Prostate gland (tissue), 2 donors: ENCODE measurements at regions not wholly inside any gene's neighbourhood (a gene's known extent, or its start where the extent isn't known, plus 50 kb on each side); places are given as distances from the start of the nearest gene placed in this dataset.

Experiments
- DNase-seq: peaks from one replicate; pipeline ENCODE4 v3.0.0-alpha.2; 2019; ENCODE audit warnings: low spot score
- H3K27ac ChIP-seq, 2 donors: fragments of 200-600 bp; sonication (generic); 2 replicates each; pipeline ENCODE4 v1.5.1; 2017 to 2019
- H3K27me3 ChIP-seq: fragments of 200-600 bp; sonication (generic); replicated peaks from 2 replicates; pipeline ENCODE4 v1.5.1; 2019; ENCODE audit not compliant: insufficient read depth
- H3K36me3 ChIP-seq, 2 donors: fragments of 200-600 bp; sonication (generic); 1 replicate in 1 of 2; 2 replicates in 1 of 2; pipeline versions ENCODE4 v1.5.1 to v1.8.1; 2017 to 2019
- H3K4me1 ChIP-seq: fragments of 200-600 bp; sonication (generic); replicated peaks from 2 replicates; pipeline ENCODE4 v1.5.1; 2019
- H3K4me3 ChIP-seq, 2 donors: fragments of 200-600 bp; sonication (generic); 2 replicates each; pipeline ENCODE4 v1.5.1; 2017 to 2019
- H3K9me3 ChIP-seq: fragments of 200-600 bp; sonication (generic); 2 replicates; pipeline ENCODE4 v1.5.1; 2017
- POLR2A ChIP-seq: fragments of 450-650 bp; IDR thresholded peaks from one replicate; pipeline ENCODE4 v1.6.1; 2016; ENCODE audit warnings: antibody characterized with exemption, mild to moderate bottlenecking
- POLR2AphosphoS5 ChIP-seq: sonication (generic); formaldehyde crosslinking; IDR thresholded peaks from one replicate; pipeline ENCODE4 v1.6.1; 2017; ENCODE audit warnings: antibody characterized with exemption
- WGBS: methylation state at CpG from one replicate; pipeline ENCODE4 v1.1.5; 2018; 5-methylcytosine and 5-hydroxymethylcytosine counted together
- intact Hi-C: fragments of 100-400 bp; cut with DNase I; formaldehyde crosslinking; loops from one replicate; pipeline ENCODE4 v1.14.2; 2022
- TF ChIP-seq, protein P1 (sequence below), 4 experiments: fragments of 200-600 bp in 2 of 4; fragments of 450-650 bp in 2 of 4; sonication (generic) in 2 of 4; IDR thresholded peaks; 1 replicate in 3 of 4; 2 replicates in 1 of 4; pipeline ENCODE4 v1.5.1; 2016 to 2019; ENCODE audit warnings: antibody characterized with exemption in 4 of 4, mild to moderate bottlenecking in 2 of 4, moderate library complexity in 2 of 4

DNA sequence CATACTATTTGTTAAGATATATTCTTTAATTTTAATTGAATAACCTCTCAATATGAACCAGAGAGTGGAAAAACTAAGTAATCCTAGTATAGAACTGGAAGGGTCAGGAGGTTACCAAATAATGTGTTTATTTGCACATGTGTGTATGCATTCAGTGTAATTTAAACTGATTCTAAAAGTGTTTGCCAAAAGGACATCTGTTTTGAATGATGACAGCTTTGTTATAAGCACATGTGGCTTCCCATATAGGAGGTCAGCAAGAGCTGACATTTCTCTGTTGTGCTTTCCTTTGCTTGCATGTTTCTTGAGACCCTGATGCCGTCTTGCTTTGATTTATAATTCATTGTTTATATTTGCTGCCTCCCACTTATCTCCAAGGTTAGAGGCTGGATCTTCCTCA is 383.4 kb downstream of the BRINP1 start:
- DNase-seq, result no peak
- no peaks in the 10 kb centered on the region for H3K9me3 ChIP-seq
- WGBS, result 38% methylated on average over 1 of the region's 1 CpG
- no peaks in the 10 kb centered on the region for H3K4me1 ChIP-seq
- no peaks in the 10 kb centered on the region for H3K36me3 ChIP-seq
- TF ChIP-seq POLR2AphosphoS5, result no peak
- H3K4me3 ChIP-seq, result no peak overlapping the region
- intact Hi-C loops, result no loop called here
- H3K27ac ChIP-seq, result no peak overlapping the region
- H3K27me3 ChIP-seq, result no peaks in the 10 kb centered on the region

DNA sequence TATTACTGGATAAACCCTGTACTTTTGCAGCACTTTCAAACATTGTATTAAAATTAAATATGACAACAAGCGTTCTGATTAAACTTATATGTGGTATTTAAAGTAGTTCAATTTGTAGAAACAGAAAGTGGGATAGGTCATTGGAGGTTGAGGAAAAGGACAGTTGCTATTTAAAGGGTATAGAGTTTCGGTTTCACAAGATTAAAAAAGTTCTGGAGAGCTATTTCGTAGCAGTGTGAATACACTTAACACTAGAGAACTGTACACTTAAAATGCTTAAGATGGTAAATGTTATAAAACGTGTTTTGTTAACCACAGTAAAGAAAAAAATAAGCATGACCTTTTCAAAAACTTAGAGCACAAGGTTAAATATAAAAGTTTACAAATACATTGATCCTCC is 382.1 kb downstream of the BRINP1 start:
- WGBS, result 62% methylated on average over 4 of the region's 4 CpGs
- no peaks in the 10 kb centered on the region for H3K36me3 ChIP-seq

DNA sequence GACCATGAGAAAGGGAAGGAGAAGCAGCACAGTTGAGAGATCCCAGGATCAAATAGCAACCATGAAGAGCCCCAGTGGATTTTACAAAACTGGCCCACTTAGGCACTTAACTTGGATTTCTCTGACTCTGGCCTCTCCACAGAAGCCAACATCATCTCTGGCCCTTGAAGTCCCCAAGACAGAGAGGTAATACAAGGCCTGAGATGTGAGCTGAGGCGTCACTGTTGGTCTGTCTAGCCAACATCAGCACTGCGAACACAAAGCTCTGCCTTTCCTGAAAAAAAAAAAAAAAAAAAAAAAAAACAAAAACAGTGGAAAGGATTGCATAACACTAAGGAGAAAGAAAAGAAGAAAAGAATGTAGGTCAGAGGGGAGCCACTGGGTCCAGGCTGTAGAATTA is 378.3 kb downstream of the BRINP1 start:
- intact Hi-C loops, result loop anchor here (10.0 kb wide), 1 partner anchor 294 kb away; no protein-coding TSS in a partner anchor
- no peaks in the 10 kb centered on the region for H3K36me3 ChIP-seq
- H3K4me3 ChIP-seq, result no peak overlapping the region
- no peaks in the 10 kb centered on the region for H3K27me3 ChIP-seq
- no peak for DNase-seq
- WGBS, result 85% methylated on average over 2 of the region's 2 CpGs
- no peaks in the 10 kb centered on the region for H3K4me1 ChIP-seq
- H3K27ac ChIP-seq, result no peak overlapping the region
- TF ChIP-seq, protein P1, sequence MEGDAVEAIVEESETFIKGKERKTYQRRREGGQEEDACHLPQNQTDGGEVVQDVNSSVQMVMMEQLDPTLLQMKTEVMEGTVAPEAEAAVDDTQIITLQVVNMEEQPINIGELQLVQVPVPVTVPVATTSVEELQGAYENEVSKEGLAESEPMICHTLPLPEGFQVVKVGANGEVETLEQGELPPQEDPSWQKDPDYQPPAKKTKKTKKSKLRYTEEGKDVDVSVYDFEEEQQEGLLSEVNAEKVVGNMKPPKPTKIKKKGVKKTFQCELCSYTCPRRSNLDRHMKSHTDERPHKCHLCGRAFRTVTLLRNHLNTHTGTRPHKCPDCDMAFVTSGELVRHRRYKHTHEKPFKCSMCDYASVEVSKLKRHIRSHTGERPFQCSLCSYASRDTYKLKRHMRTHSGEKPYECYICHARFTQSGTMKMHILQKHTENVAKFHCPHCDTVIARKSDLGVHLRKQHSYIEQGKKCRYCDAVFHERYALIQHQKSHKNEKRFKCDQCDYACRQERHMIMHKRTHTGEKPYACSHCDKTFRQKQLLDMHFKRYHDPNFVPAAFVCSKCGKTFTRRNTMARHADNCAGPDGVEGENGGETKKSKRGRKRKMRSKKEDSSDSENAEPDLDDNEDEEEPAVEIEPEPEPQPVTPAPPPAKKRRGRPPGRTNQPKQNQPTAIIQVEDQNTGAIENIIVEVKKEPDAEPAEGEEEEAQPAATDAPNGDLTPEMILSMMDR (IDR thresholded peaks at IDR 0.05), result no peak
- TF ChIP-seq POLR2AphosphoS5 (no peak), POLR2A (no peak)
- H3K9me3 ChIP-seq, result no peaks in the 10 kb centered on the region

More for the DNA sequence above, 382.1 kb downstream of the BRINP1 start:
- H3K4me3 ChIP-seq, result no peak overlapping the region
- TF ChIP-seq, protein P1 (IDR thresholded peaks at IDR 0.05), result no peak
- TF ChIP-seq POLR2A (no peak), POLR2AphosphoS5 (no peak)
- no peaks in the 10 kb centered on the region for H3K4me1 ChIP-seq
- H3K27me3 ChIP-seq, result no peaks in the 10 kb centered on the region
- no peaks in the 10 kb centered on the region for H3K9me3 ChIP-seq
- intact Hi-C loops, result no loop called here
- DNase-seq, result no peak
- no peak overlapping the region for H3K27ac ChIP-seq

DNA sequence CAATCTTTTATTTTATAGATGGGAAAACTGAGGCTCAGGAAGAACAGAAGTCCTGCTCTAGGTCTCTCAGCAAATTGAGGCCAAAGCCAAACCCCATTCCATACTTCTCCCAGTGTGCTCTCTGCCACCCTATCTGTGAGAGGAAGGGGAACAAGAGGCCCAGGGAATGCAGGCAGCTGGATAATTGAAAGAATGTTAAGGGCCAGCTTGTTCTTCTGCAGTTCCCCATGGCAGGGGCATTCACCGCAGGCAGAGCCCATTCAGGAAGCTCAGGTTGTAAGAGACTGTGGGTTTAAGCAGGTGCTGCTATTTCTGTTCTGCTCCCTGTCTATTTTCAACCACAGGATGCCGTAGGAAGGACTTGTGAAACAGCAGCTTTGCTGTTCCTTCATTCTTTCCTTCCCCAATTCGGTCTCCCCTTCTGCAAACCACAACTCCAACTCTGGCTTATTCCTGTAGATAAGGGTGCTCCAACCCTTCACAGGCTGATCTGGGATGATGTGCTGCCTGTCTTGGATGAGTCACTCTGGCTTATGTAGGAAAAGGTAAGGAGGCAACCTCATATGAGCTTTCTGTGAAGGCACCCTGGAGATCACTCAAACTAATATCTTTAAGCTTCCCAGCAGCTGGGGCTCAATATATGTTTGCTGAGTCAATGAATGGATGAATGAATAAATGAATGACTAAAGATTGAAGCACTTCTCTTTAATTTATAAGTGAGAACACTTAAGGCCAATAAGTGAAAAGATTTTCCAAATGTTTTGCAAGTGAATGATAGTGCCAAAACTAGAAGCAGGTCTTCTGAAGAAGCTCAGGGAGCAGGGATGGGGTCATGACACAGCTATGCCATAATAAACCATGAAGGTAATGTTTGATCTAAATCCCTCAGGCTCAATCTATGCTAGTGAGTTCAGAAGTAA is 377.6 kb downstream of the BRINP1 start:
- Histone ChIP-seq H3K4me3 (no peak overlapping the region), H3K4me1 (no peaks in the 10 kb centered on the region), H3K9me3 (no peaks in the 10 kb centered on the region), H3K36me3 (no peaks in the 10 kb centered on the region), H3K27me3 (no peaks in the 10 kb centered on the region), H3K27ac (no peak overlapping the region)
- 71% methylated on average over 3 of the region's 3 CpGs for WGBS
- TF ChIP-seq POLR2AphosphoS5, result no peak
- TF ChIP-seq POLR2A, result no peak
- TF ChIP-seq, protein P1 (IDR thresholded peaks at IDR 0.05), result no peak
- DNase-seq, result no peak
- intact Hi-C loops, result loop anchor here (10.0 kb wide), 1 partner anchor 293 kb away; no protein-coding TSS in a partner anchor

DNA sequence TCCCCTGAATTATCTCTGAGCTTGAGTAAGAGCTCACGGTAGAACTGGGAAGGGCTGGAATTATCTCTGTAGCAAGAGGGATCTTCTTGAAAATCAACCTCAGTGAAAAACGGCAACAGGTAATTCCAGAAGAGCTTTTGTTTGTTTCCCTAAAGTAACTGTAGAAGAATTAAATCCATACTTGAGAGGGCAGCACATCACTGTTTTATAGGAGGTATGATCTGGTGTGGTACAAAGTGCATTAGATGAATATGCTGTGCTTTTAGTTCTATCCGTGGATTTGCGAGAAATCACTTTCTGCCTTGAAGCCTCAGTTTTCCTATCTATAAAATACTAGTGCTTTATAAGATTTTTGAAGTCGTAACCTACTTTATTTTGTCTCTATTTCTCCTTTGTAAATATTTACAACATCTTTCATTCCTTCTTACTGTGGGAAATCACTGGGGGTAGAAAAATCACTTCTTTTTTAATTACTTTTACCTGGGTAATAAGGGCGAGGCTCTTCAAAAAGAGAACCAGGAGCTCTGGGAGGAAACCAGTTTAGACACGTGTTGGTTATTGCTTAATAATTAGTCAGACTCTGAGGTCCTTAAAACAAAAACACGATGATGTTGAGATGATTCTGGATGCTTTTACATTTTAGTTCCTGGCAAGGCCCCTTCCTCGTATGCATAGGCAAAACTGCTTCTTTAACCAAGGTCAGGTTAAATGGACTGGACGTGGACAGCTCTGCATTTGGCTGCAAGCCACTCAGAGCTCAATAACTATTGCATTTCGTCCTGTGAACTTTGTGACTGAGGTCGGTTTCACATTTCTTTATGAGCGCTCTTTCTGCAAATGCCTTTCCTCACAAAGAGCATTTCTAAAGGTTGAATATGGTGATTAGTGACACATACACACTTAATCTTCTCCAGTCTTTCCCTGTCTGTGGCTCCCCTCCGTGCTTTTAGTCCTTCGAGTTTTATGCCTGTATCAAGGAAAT is 376.1 kb downstream of the BRINP1 start:
- Histone ChIP-seq H3K4me3 (no peak overlapping the region), H3K36me3 (no peaks in the 10 kb centered on the region), H3K4me1 (no peaks in the 10 kb centered on the region), H3K27ac (no peak overlapping the region), H3K27me3 (no peaks in the 10 kb centered on the region), H3K9me3 (no peaks in the 10 kb centered on the region)
- intact Hi-C loops, result loop anchor here (10.0 kb wide), 1 partner anchor 292 kb away; no protein-coding TSS in a partner anchor
- no peak for DNase-seq
- 29% methylated on average over 15 of the region's 15 CpGs for WGBS
- TF ChIP-seq, protein P1 (IDR thresholded peaks at IDR 0.05), result peak in 1 of 4 experiments; percentile 32
- TF ChIP-seq POLR2A, result no peak
